HG03460 (cell line): ENCODE measurements at regions not wholly inside any gene's neighbourhood (a gene's known extent, or its start where the extent isn't known, plus 50 kb on each side); places are given as distances from the start of the nearest gene placed in this dataset.

Experiments used
- ATAC-seq: cut with Tn5 transposase; IDR thresholded peaks from one replicate; pipeline ENCODE4 v1.9.1; 2021; ENCODE audit not compliant: unreplicated experiment

DNA sequence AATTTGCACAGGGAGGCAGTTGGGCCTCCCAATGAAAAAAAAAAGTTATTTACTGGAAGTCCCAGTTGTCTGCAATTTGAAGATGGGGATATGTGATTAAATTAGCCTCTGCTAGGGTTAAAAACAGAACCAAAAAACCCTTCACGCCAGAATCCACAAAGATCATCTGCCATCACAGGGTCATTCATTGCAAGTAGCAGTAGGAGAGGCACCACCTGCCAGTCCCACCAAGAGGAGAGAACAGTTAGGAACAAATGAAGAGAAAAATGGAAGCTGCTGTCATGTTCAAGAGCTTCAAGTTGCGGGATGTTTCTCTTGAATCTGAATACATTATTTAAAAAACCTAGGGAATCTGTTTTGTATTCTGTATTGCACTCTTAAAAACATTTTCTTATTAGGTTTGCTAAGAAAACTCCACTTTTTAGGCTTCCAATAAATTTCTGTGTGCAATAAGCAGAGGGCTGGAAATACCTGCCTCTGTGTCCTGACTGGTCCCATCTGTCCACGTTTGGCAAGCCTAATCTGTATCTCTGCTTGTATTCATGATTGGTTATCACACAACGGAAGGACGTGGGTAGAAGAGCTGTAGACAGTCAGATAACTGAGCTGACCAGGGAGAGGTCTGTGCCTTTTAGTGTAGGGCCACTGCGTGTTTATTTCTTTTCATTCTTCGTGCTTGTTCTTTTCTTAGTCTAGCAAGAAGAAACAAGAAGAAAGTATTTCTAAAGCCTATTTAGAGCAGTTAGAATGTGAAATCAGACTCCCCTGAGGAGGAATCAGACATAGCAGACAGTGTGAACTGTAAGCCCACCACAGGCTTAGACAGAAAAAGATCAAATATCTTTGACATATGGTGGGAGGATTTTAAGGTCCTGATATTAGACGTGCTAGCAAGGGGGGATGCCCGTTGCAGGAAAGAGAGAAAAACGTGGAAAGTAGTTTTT, 630.6 kb upstream of the SEMA6A start:
- no peak for ATAC-seq

GRCh38 chr5:117204404-117204803, 629.8 kb upstream of the SEMA6A start:
- no peak for ATAC-seq

DNA sequence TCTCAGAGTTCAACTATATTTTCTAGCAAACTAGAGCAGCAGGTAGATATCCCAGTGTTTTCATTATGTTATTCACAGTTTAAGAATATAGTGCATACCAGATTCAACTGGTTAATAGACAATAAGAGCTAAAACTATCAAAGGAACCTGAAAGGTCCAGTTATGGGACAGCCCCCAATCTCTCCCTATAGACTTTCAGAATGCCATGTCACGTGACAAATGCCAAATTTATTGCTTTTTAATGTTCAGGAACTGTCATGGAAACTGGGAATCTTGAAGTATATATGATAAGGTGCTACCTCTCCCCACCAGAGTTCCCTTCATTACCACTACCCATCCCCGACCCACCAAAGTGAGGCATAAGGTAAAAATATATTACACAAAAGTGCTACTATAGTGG, 629.0 kb upstream of the SEMA6A start:
- no peak for ATAC-seq

DNA sequence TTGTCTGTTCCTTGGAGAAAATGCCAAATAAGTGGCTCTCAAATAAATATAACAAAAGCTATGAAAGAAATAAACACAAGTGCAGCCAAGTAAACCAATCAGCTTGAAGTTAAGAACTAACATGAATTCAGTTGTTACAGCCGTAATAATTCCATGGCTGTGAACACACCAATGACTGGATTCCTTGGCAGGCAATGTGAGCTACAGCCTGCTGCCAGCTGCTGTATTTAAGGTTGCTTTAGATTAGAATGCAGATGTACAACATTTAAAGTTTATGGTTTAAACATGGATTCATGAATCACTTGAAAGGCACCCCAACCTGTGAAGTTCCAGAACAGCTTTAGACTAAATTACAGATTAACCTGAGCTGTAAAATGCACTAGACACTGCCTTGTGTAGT, 626.4 kb upstream of the SEMA6A start:
- no peak for ATAC-seq

GRCh38 chr5:117195076-117195475, 620.5 kb upstream of the SEMA6A start:
- no peak for ATAC-seq

DNA sequence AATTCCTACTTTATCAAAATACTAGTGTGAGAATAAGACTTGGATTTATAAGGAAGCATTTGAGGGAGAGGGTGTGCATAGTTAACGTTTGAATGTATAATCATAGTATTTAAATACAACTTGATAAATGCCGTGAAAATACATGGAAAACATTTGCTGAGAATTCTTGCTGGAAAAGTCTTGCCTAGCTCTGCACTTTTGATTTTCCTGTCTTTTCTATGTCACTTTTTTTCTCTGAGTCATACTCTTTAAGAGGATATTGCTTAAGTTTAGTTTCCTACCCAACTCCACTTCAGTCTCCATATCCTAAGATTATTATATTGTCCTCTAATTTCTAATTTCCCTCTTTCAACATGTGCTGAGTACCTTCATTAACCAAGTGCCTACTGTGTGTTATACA, 616.6 kb upstream of the SEMA6A start:
- ATAC-seq, result no peak

DNA sequence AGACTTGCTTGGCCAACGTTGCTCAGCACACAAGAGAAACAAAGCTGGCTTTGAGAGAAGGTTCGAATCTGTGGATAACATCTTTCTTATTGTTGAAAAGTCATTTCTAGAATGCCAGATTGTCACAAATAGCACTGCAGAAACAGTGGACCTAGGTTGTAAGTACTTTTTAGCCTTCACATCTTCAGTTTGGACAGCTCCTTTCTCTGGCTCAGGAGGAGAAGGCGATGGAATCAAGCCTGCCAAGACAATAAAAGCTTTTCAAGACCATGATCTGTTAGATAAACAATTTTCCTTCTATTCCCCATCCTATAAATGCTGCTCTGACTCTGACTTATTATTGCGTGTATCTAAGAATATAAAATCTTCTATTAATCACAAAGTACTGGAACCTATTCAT, 615.2 kb upstream of the SEMA6A start:
- no peak for ATAC-seq

DNA sequence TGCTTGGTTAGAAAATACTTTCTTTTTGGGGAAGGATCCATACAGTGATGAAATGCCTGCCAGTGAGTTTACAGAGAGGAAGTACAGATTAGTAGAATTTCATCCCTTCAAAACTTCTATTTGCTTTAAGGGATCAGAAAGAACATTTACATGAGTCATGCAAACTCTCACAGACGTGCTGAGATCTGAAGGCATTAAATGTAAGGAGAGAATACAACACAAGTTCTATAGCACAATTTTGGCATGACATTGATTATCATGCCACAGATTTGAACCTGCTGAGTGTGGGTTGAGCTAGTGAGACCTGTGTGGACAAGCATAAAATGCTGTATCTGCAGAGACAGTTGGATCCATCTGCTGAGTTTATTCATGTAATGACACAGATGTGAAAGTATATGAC, 613.6 kb upstream of the SEMA6A start:
- no peak for ATAC-seq

GRCh38 chr5:117186751-117187150, 612.1 kb upstream of the SEMA6A start:
- no peak for ATAC-seq

- ATAC-seq, result no peak
These were observed 608.7 kb upstream of the SEMA6A start for GRCh38 chr5:117183326-117183725.

DNA sequence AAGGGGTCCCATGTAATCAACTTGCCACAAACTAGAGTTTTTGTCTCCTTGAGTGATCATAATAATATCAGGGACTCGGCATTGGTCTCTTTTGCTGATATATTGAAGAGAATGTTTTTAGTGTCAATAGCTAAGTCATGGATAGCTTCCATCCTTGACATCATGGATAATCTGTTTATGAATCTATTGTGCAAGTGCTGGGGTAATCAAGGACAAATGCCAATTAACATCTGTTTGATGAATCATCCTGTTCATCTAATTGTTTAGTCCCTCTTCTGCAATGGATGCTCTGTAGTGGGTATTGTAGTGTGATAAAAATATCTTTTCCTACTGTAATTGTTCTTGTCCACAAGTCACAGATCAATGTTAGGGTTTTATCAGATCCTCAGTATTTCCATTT, 607.5 kb upstream of the SEMA6A start:
- ATAC-seq, result no peak

- no peak for ATAC-seq
These were observed 602.7 kb upstream of the SEMA6A start for GRCh38 chr5:117177302-117177701.

DNA sequence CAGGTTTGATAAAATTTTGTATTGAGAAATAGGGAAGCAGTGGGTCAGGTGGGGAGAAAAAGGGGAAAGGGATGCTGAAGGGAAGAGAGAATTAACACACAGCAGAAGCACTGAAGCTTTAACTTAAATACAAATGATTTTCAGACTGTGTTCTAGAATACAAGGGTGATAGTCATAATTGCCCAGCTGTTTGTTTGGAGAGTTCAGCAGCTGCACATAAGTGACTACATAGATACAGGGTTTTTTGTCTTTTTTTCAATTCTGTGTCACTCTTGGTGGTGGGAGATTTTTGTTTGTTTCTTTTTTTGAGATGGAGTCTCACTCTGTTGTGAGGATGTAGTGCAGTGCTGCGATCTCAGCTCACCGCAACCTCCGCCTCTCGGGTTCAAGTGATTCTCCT, 590.4 kb upstream of the SEMA6A start:
- ATAC-seq, result no peak

GRCh38 chr5:117161718-117162335, 587.2 kb upstream of the SEMA6A start:
- no peak for ATAC-seq

GRCh38 chr5:117160391-117160790, 585.8 kb upstream of the SEMA6A start:
- no peak for ATAC-seq

DNA sequence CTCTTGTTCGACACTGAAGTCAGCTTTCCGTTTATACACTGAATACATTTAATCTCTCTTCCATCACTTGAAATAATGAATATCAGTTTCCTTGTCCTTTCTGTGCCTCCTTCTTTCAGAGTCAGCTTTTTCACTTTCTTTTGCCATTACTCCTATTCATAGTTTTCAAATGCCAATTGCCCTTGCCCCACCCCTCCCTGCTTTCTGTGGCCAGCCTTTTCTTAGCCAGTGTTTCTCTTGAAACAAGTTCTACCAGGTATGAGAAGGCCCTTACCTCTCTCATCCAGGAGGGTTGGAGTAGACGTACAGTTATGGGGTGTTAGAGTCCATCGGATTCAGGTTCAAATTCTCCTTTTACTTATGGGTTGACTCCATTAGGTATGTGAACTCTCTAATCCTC, 574.7 kb upstream of the SEMA6A start:
- ATAC-seq, result no peak

GRCh38 chr5:117144086-117144485, 569.5 kb upstream of the SEMA6A start:
- ATAC-seq, result no peak

DNA sequence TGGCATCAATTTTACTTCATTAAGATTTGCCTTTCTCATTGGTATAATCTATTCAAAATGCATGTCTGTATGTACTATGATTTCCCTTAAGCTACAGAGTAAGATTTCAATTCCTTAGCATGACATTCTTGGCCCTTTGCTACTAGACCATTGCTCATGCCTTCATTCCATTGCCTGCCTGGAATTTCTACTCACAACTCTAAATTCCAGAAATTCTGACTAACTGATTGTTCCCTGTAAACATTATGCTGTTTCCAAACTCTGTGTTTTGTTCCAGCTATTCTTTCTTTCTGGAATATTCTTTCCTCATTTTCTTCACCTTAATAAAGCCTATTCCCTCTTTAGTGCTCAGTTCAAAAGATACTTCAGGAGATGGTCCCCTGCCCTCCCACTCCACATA, 568.8 kb upstream of the SEMA6A start:
- ATAC-seq, result no peak

GRCh38 chr5:117138523-117138922, 563.9 kb upstream of the SEMA6A start:
- ATAC-seq, result no peak

DNA sequence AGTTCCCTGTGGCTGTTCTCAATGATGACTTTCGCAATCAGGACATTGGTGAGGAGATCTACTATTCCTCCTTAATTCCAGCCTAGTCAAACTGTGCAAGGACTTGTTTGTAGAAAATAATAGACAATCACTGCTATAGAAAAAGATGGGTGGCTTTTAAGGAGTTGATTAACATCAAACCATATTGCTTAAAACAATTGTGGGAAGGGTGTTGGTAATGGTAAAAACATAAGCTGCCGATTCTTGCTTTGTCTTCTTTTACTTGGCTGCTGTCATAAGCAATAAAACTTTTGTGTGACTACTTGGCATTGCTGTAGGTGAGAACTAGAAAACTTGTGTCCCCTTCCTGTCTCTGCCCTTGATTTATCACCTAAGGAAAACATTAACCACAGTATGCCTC, 561.2 kb upstream of the SEMA6A start:
- no peak for ATAC-seq

- ATAC-seq, result no peak
These were observed 558.6 kb upstream of the SEMA6A start for GRCh38 chr5:117133198-117133597.

GRCh38 chr5:117131876-117132275, 557.3 kb upstream of the SEMA6A start:
- ATAC-seq, result no peak
